Testis (tissue), 2 donors: ENCODE measurements at regions not wholly inside any gene's neighbourhood (a gene's known extent, or its start where the extent isn't known, plus 50 kb on each side); places are given as distances from the start of the nearest gene placed in this dataset.

ENCODE experiments used
- DNase-seq: peaks from one replicate; pipeline ENCODE4 v3.0.0-alpha.2; 2019
- H3K27ac ChIP-seq, 2 donors: fragments of 200-600 bp; sonication (generic); one replicate each; pipeline ENCODE4 v1.5.1; 2019
- H3K27me3 ChIP-seq: fragments of 200-600 bp; sonication (generic); one replicate; pipeline ENCODE4 v1.5.1; 2019
- H3K36me3 ChIP-seq: fragments of 200-600 bp; sonication (generic); one replicate; pipeline ENCODE4 v1.5.1; 2017; ENCODE audit warnings: low read depth; ENCODE audit errors: missing control alignments
- H3K4me1 ChIP-seq: fragments of 200-600 bp; sonication (generic); one replicate; pipeline ENCODE4 v1.5.1; 2019
- H3K4me3 ChIP-seq, 2 donors: fragments of 200-600 bp; sonication (generic); one replicate each; pipeline ENCODE4 v1.5.1; 2017 to 2019
- H3K9me3 ChIP-seq: fragments of 200-600 bp; sonication (generic); one replicate; pipeline ENCODE4 v1.5.1; 2017
- CTCF ChIP-seq, 3 experiments: fragments of 450-650 bp in 2 of 3; fragments of 200-600 bp in 1 of 3; sonication (generic) in 1 of 3; IDR thresholded peaks; one replicate each; pipeline ENCODE4 v1.5.1; 2016 to 2019; ENCODE audit warnings: antibody characterized with exemption in 3 of 3, mild to moderate bottlenecking in 2 of 3, moderate library complexity in 1 of 3
- POLR2A ChIP-seq: fragments of 450-650 bp; IDR thresholded peaks from one replicate; pipeline ENCODE4 v1.6.1; 2017; ENCODE audit warnings: antibody characterized with exemption, mild to moderate bottlenecking, moderate library complexity
- WGBS, 2 donors: methylation state at CpG; one replicate each; pipeline ENCODE4 v1.1.5; 2018; 5-methylcytosine and 5-hydroxymethylcytosine counted together
- intact Hi-C: fragments of 100-400 bp; cut with DNase I; formaldehyde crosslinking; loops from one replicate; pipeline ENCODE4 v1.15.1; 2023; ENCODE audit warnings: low total_unique reads

- peaks cover 54% of the 10 kb centered on the region for H3K4me1 ChIP-seq
- peak; percentile 32 for DNase-seq
- peak overlapping the region; percentile 22 to 93 for H3K27ac ChIP-seq
- H3K4me3 ChIP-seq = no peak overlapping the region
- intact Hi-C loops = no loop called here
- TF ChIP-seq CTCF (IDR thresholded peaks at IDR 0.05) (no peak), POLR2A (no peak)
- no peaks in the 10 kb centered on the region for H3K36me3 ChIP-seq
- no peaks in the 10 kb centered on the region for H3K27me3 ChIP-seq
- WGBS, 2 donors = 79 to 80% methylated on average over 14 to 15 of the region's 15 CpGs
- no peaks in the 10 kb centered on the region for H3K9me3 ChIP-seq
Observed at GRCh38 chr2:43082111-43082894, 144.1 kb downstream of the ZFP36L2 start.

DNA sequence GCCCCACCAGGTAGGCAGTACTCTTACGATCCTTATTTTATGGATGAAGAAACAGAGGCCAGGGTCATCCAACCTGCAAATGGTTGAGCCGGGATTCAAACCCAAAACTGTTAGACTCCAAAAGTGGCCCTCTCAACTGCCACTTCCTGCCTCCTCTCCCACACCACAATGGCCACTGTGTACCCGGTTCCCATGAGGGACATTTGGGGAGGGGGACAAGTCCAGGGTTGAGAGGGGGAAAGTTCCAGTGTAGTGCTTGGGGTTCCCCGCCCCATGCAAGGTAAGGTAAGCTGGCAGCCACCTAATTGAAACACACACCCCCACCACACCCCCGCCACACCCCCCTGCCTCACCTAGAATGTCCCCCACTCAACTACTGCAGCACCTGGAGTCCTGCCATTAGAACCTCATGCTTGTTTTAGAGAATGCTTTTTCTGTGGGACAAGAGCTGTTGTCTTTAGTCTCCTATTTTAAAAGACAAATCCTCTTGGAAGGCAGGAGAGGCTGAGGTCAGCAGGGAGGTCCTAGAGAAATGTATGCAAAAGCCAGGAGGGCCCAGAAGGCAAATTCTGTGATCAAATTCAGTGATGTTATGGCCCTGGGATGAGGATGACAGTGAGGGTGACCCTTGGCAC, 145.2 kb downstream of the ZFP36L2 start:
- H3K9me3 ChIP-seq = no peaks in the 10 kb centered on the region
- H3K27me3 ChIP-seq = no peaks in the 10 kb centered on the region
- 95 to 100% methylated on average over 5 of the region's 5 CpGs for WGBS, 2 donors
- DNase-seq = no peak
- no peak overlapping the region for H3K4me3 ChIP-seq
- H3K36me3 ChIP-seq = no peaks in the 10 kb centered on the region
- no peak for TF ChIP-seq POLR2A
- no peak for TF ChIP-seq CTCF (IDR thresholded peaks at IDR 0.05)
- intact Hi-C loops = no loop called here
- peaks cover 47% of the 10 kb centered on the region for H3K4me1 ChIP-seq
- H3K27ac ChIP-seq = peak overlapping the region; percentile 22 to 93

DNA sequence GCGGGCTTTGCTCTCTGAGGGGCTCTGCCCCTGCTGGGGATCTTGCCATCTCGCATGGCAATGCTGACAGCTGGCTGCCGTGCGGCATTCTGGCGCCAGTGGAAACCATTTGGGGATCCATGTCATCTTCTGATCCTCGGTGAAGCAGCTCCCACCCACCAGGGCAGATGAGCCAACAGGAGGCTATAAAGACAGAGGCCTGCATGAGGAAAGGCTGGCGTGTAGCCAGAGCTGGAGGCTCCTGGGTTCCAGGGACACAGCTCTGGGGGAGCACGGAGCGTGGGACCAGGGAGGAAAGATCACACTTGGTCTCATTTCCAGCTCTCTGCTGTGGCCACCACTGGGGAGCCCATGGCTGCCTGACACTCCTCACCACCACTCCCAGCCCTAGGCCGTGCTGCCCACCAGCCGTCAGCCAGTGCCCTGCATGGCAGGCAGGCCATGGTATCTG, 145.8 kb downstream of the ZFP36L2 start:
- Histone ChIP-seq H3K4me1 (peaks cover 47% of the 10 kb centered on the region), H3K4me3 (no peak overlapping the region), H3K27ac (no peak overlapping the region)

GRCh38 chr2:43078781-43079755, 147.3 kb downstream of the ZFP36L2 start:
- no peak overlapping the region for H3K27ac ChIP-seq
- WGBS, 2 donors = 85% methylated on average over 13 to 15 of the region's 15 CpGs
- H3K36me3 ChIP-seq = no peaks in the 10 kb centered on the region
- intact Hi-C loops = no loop called here
- TF ChIP-seq POLR2A (no peak), CTCF (IDR thresholded peaks at IDR 0.05) (no peak)
- H3K4me1 ChIP-seq = peaks cover 44% of the 10 kb centered on the region
- no peak overlapping the region for H3K4me3 ChIP-seq
- DNase-seq = no peak
- no peaks in the 10 kb centered on the region for H3K9me3 ChIP-seq
- no peaks in the 10 kb centered on the region for H3K27me3 ChIP-seq

More for the DNA sequence above, 145.8 kb downstream of the ZFP36L2 start:
- Histone ChIP-seq H3K27me3 (no peaks in the 10 kb centered on the region), H3K9me3 (no peaks in the 10 kb centered on the region), H3K36me3 (no peaks in the 10 kb centered on the region)
- intact Hi-C loops = no loop called here
- 94 to 100% methylated on average over 1 to 11 of the region's 11 CpGs for WGBS, 2 donors
- TF ChIP-seq CTCF (IDR thresholded peaks at IDR 0.05) (no peak), POLR2A (no peak)
- no peak for DNase-seq
